SK-N-MC (cell line): ENCODE measurements at regions not wholly inside any gene's neighbourhood (a gene's known extent, or its start where the extent isn't known, plus 50 kb on each side); places are given as distances from the start of the nearest gene placed in this dataset.

ENCODE experiments used
- DNase-seq: peaks from one replicate; pipeline ENCODE4 v3.0.0-alpha.2; 2011; ENCODE audit warnings: low read depth, low spot score
- H3K27ac ChIP-seq: fragments of 200-600 bp; sonication (generic); 2 replicates; pipeline ENCODE4 v1.5.1; 2016; ENCODE audit warnings: mixed run types
- H3K36me3 ChIP-seq: fragments of 200-600 bp; sonication (generic); 2 replicates; pipeline ENCODE4 v1.6.1; 2017; ENCODE audit warnings: antibody characterized with exemption, low read length, mixed read lengths; ENCODE audit not compliant: insufficient read depth
- H3K4me3 ChIP-seq: fragments of 200-600 bp; sonication (generic); 2 replicates; pipeline ENCODE4 v1.5.1; 2016
- H3K9ac ChIP-seq: fragments of 200-600 bp; sonication (generic); 2 replicates; pipeline ENCODE4 v1.8.0; 2017; ENCODE audit warnings: mixed run types, mixed read lengths; ENCODE audit not compliant: insufficient read length
- H3K9me3 ChIP-seq: fragments of 200-600 bp; sonication (generic); 2 replicates; pipeline ENCODE4 v1.6.1; 2017; ENCODE audit warnings: low read depth, mild to moderate bottlenecking, antibody characterized with exemption, low read length, moderate library complexity, mixed read lengths
- EZH2 ChIP-seq: fragments of 200-600 bp; sonication (generic); IDR thresholded peaks from one replicate; pipeline ENCODE4 v1.6.1; 2017; ENCODE audit warnings: antibody characterized with exemption
- FOXP2 ChIP-seq: optimal IDR thresholded peaks from 2 replicates; pipeline ENCODE3; 2011; ENCODE audit warnings: mild to moderate bottlenecking, moderate library complexity; ENCODE audit not compliant: insufficient read depth; ENCODE audit errors: extremely low read length, control extremely low read depth
- POLR2AphosphoS5 ChIP-seq: IDR thresholded peaks from 2 replicates; pipeline ENCODE4 v1.6.1; 2012; ENCODE audit warnings: mild to moderate bottlenecking, low read depth, low read length, borderline replicate concordance

DNA sequence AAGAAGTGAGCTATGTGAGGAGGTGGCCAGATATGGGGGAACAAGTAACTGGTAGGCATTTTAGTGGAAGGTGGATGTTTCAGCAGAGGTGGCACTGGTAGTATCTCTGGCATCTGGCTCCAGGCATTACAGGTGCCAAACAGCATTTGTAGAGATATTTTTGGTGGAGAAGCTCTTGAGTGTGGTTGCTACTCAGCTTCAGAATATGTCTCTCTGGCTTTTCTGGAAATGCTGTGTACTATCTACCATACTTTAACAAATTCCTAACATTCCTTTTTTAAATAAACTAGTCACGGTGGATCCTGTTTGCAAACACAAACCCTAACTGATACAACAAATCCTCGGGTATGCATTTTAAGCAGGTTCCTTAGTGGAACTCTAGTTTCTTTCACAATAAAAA lies 128.0 kb downstream of the BARX2 start:
- H3K4me3 ChIP-seq, result no peak overlapping the region
- no peaks in the 10 kb centered on the region for H3K9me3 ChIP-seq
- no peak overlapping the region for H3K9ac ChIP-seq
- TF ChIP-seq EZH2, result no peak
- no peak for TF ChIP-seq FOXP2
- TF ChIP-seq POLR2AphosphoS5, result no peak
- no peak for DNase-seq
- H3K36me3 ChIP-seq, result no peaks in the 10 kb centered on the region
- H3K27ac ChIP-seq, result no peak overlapping the region

DNA sequence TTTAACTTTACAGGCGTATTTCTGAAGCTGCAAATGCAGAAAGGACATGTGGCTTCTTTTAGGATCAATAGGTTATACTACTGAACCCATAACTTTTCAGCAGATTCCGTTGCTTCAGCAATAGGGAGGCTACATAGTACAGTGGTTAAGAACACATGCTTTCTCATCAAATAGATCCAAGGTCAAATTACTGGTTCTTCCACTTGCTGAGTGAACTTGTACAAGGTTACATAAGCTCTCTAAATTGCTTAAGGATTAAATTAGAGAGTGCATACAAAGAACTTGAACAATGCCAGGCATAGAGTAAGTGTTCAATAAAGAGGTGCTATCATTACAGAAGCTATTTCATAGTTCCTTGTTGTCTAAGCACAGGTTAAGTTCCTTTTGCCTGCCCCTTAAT lies 129.6 kb downstream of the BARX2 start:
- H3K9me3 ChIP-seq, result no peaks in the 10 kb centered on the region
- H3K36me3 ChIP-seq, result no peaks in the 10 kb centered on the region
- no peak overlapping the region for H3K4me3 ChIP-seq
- H3K27ac ChIP-seq, result no peak overlapping the region
- no peak for DNase-seq
- no peak for TF ChIP-seq FOXP2
- no peak for TF ChIP-seq EZH2
- TF ChIP-seq POLR2AphosphoS5, result no peak
- no peak overlapping the region for H3K9ac ChIP-seq

GRCh38 chr11:129508163-129508562 lies 132.5 kb downstream of the BARX2 start:
- no peak overlapping the region for H3K9ac ChIP-seq
- no peak overlapping the region for H3K4me3 ChIP-seq
- no peak for DNase-seq
- no peaks in the 10 kb centered on the region for H3K9me3 ChIP-seq
- no peak overlapping the region for H3K27ac ChIP-seq
- H3K36me3 ChIP-seq, result no peaks in the 10 kb centered on the region
- TF ChIP-seq POLR2AphosphoS5, result no peak
- TF ChIP-seq EZH2, result no peak
- no peak for TF ChIP-seq FOXP2

DNA sequence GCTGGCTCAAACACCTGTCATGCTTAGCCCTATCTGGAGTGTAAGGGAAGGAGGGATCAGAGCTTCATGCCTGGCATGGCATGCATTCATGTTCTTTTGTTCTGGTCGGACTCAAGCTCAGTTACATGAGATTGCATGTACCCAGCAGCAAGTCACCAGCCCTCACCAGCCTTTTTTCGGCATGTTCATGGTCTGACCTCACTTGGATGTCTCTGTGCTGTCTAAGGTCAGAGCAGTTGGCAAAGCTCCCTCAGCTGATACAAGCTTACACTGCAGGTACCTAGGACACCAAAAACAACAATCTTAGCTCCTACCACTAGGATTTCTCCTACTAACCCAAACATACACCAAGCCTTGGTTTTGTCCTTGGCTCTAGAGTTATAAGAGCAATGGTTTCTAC lies 152.6 kb downstream of the BARX2 start:
- Histone ChIP-seq H3K36me3 (no peaks in the 10 kb centered on the region), H3K27ac (no peak overlapping the region), H3K4me3 (no peak overlapping the region), H3K9me3 (no peaks in the 10 kb centered on the region), H3K9ac (no peak overlapping the region)
- DNase-seq, result no peak
- TF ChIP-seq FOXP2 (no peak), POLR2AphosphoS5 (no peak), EZH2 (no peak)

- no peak overlapping the region for H3K9ac ChIP-seq
- no peak for DNase-seq
- TF ChIP-seq FOXP2 (no peak), EZH2 (no peak), POLR2AphosphoS5 (no peak)
- H3K36me3 ChIP-seq, result no peaks in the 10 kb centered on the region
- no peak overlapping the region for H3K27ac ChIP-seq
- no peak overlapping the region for H3K4me3 ChIP-seq
- H3K9me3 ChIP-seq, result no peaks in the 10 kb centered on the region
Measured at GRCh38 chr11:129530154-129530895, 154.7 kb downstream of the BARX2 start.

DNA sequence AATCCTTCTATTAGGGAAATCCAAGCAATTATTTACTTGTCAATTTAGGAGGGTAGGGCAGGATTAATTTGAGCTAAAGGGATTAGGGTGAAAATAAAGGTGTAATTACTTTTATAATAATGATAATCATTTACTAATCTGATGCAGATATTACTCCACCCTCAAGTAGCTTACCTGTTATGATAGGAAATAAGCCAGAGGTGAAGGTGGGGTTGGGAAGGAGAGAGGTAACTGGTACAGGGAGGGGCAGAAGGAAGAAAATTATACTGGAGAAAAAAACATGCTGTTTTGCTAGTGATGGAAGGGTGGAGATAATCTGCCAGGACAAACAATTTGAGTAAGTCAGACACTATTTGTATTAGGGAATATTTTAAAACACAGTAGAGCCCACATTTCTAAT lies 157.7 kb downstream of the BARX2 start:
- TF ChIP-seq FOXP2 (no peak), POLR2AphosphoS5 (no peak), EZH2 (no peak)
- Histone ChIP-seq H3K36me3 (no peaks in the 10 kb centered on the region), H3K27ac (no peak overlapping the region), H3K4me3 (no peak overlapping the region), H3K9ac (no peak overlapping the region), H3K9me3 (no peaks in the 10 kb centered on the region)
- DNase-seq, result no peak

- Histone ChIP-seq H3K9ac (no peak overlapping the region), H3K4me3 (no peak overlapping the region), H3K36me3 (no peaks in the 10 kb centered on the region), H3K27ac (no peak overlapping the region), H3K9me3 (no peaks in the 10 kb centered on the region)
- no peak for DNase-seq
- TF ChIP-seq POLR2AphosphoS5 (no peak), FOXP2 (no peak), EZH2 (no peak)
Measured at GRCh38 chr11:129536338-129536737, 160.7 kb downstream of the BARX2 start.

DNA sequence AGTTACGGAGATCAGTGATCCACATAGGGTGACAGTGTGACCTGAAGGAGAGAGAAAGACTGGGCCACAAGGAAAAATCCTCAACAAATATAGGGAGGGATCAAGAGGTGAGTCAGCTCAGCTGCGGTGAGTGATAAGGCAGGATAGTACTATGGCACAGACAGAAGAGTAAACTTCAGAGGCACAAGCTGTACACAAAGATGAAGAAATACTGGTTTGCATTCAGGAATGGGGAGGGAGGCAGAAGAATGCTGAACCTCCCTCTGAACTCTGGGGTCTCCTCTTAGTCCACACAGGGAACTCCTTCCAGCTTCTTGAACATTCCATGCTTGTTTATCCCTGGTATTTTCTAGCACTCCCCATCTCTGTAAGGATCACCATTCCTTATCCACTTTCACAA lies 162.7 kb downstream of the BARX2 start:
- H3K9me3 ChIP-seq, result no peaks in the 10 kb centered on the region
- DNase-seq, result no peak

More for the DNA sequence above, 162.7 kb downstream of the BARX2 start:
- H3K4me3 ChIP-seq, result no peak overlapping the region
- TF ChIP-seq POLR2AphosphoS5 (no peak), FOXP2 (no peak), EZH2 (no peak)
- no peak overlapping the region for H3K27ac ChIP-seq
- no peaks in the 10 kb centered on the region for H3K36me3 ChIP-seq
- no peak overlapping the region for H3K9ac ChIP-seq
